NOMO-1 treated with DMSO at 0.1 percent for 48 hours (cell line): ENCODE measurements at regions not wholly inside any gene's neighbourhood (a gene's known extent, or its start where the extent isn't known, plus 50 kb on each side); places are given as distances from the start of the nearest gene placed in this dataset.

ENCODE experiments used
- DNase-seq: peaks from one replicate; lab custom pipeline; 2025; ENCODE audit not compliant: unreplicated experiment; lab: John Stamatoyannopoulos, UW

- DNase-seq = no peak
Observed at GRCh38 chr2:195498839-195499490, 158.1 kb upstream of the SLC39A10 start.

GRCh38 chr2:195498176-195498575 lies 158.8 kb upstream of the SLC39A10 start:
- no peak for DNase-seq

- no peak for DNase-seq
Observed at GRCh38 chr2:195496991-195497390, 160.0 kb upstream of the SLC39A10 start.

- DNase-seq = no peak
Observed at GRCh38 chr2:195495966-195496365, 161.1 kb upstream of the SLC39A10 start.

GRCh38 chr2:195495351-195495750 lies 161.7 kb upstream of the SLC39A10 start:
- DNase-seq = no peak

GRCh38 chr2:195494451-195494850 lies 162.6 kb upstream of the SLC39A10 start:
- DNase-seq = no peak

GRCh38 chr2:195493416-195493815 lies 163.6 kb upstream of the SLC39A10 start:
- no peak for DNase-seq

GRCh38 chr2:195490319-195490718 lies 166.7 kb upstream of the SLC39A10 start:
- DNase-seq = no peak

- no peak for DNase-seq
Observed at GRCh38 chr2:195489101-195489500, 167.9 kb upstream of the SLC39A10 start.

GRCh38 chr2:195488567-195488966 lies 168.5 kb upstream of the SLC39A10 start:
- peak; percentile 27 for DNase-seq

GRCh38 chr2:195486987-195487644 lies 169.9 kb upstream of the SLC39A10 start:
- peak; percentile 94 for DNase-seq

- peak; percentile 48 for DNase-seq
Observed at GRCh38 chr2:195486520-195486919, 170.5 kb upstream of the SLC39A10 start.

GRCh38 chr2:195482010-195482409 lies 175.0 kb upstream of the SLC39A10 start:
- DNase-seq = no peak

GRCh38 chr2:195480121-195480520 lies 176.9 kb upstream of the SLC39A10 start:
- DNase-seq = no peak

- no peak for DNase-seq
Observed at GRCh38 chr2:195479407-195479806, 177.6 kb upstream of the SLC39A10 start.

GRCh38 chr2:195477996-195478382 lies 179.0 kb upstream of the SLC39A10 start:
- DNase-seq = no peak

- DNase-seq = no peak
Observed at GRCh38 chr2:195477248-195477995, 179.6 kb upstream of the SLC39A10 start.

- no peak for DNase-seq
Observed at GRCh38 chr2:195475336-195475735, 181.7 kb upstream of the SLC39A10 start.

GRCh38 chr2:195473862-195474261 lies 183.2 kb upstream of the SLC39A10 start:
- DNase-seq = no peak

GRCh38 chr2:195472501-195473234 lies 184.4 kb upstream of the SLC39A10 start:
- no peak for DNase-seq

- no peak for DNase-seq
Observed at GRCh38 chr2:195471807-195472206, 185.2 kb upstream of the SLC39A10 start.
